HFFc6 (cell line): ENCODE measurements at regions not wholly inside any gene's neighbourhood (a gene's known extent, or its start where the extent isn't known, plus 50 kb on each side); places are given as distances from the start of the nearest gene placed in this dataset.
"Not testable (repeated sequence)": the region's sequence is repeated elsewhere in the genome, so short reads cannot be mapped to it uniquely, and the experiment has no call there.

Experiments
- DNase-seq: peaks from one replicate; pipeline ENCODE4 v3.0.0-alpha.2; 2018
- H3K27ac Mint-ChIP-seq: 2 replicates; pipeline ENCODE4 v1.8.0; 2020; ENCODE audit warnings: mild to moderate bottlenecking, mixed read lengths
- H3K27me3 Mint-ChIP-seq: 2 replicates; pipeline ENCODE4 v1.8.0; 2021; ENCODE audit warnings: mild to moderate bottlenecking, moderate library complexity, mixed read lengths; ENCODE audit not compliant: insufficient read depth
- H3K36me3 Mint-ChIP-seq: 2 replicates; pipeline ENCODE4 v1.8.0; 2021; ENCODE audit warnings: low read depth, mixed read lengths
- H3K4me1 Mint-ChIP-seq: 2 replicates; pipeline ENCODE4 v1.8.0; 2020; ENCODE audit warnings: low read depth, mixed read lengths
- H3K4me3 Mint-ChIP-seq: 2 replicates; pipeline ENCODE4 v1.8.0; 2020; ENCODE audit warnings: mild to moderate bottlenecking, moderate library complexity, mixed read lengths
- H3K9me3 Mint-ChIP-seq: 2 replicates; pipeline ENCODE4 v1.8.0; 2020; ENCODE audit warnings: mild to moderate bottlenecking, mixed read lengths
- CTCF ChIP-seq: fragments of 200-600 bp; sonication (generic); IDR thresholded peaks from 2 replicates; pipeline ENCODE4 v1.5.0; 2021; ENCODE audit warnings: antibody characterized with exemption, mild to moderate bottlenecking

GRCh38 chr1:60502506-60502905 lies 428.9 kb upstream of the C1orf87 start:
- peaks cover 1% of the 10 kb centered on the region; the same call in 1 of the 2 replicates for H3K27me3 Mint-ChIP-seq
- peaks cover 32% of the 10 kb centered on the region for H3K9me3 Mint-ChIP-seq
- no peak for DNase-seq
- TF ChIP-seq CTCF = no peak
- no peaks in the 10 kb centered on the region for H3K4me1 Mint-ChIP-seq
- H3K27ac Mint-ChIP-seq = no peak overlapping the region
- H3K36me3 Mint-ChIP-seq = no peaks in the 10 kb centered on the region
- no peak overlapping the region for H3K4me3 Mint-ChIP-seq

GRCh38 chr1:60489916-60490480 lies 416.4 kb upstream of the C1orf87 start:
- H3K9me3 Mint-ChIP-seq = peaks cover 24% of the 10 kb centered on the region
- not testable (repeated sequence) for H3K4me3 Mint-ChIP-seq, H3K4me1 Mint-ChIP-seq, H3K27me3 Mint-ChIP-seq, H3K27ac Mint-ChIP-seq, DNase-seq, H3K36me3 Mint-ChIP-seq

- no peak overlapping the region for H3K27ac Mint-ChIP-seq
- no peak overlapping the region for H3K4me3 Mint-ChIP-seq
- no peak for DNase-seq
- no peaks in the 10 kb centered on the region for H3K36me3 Mint-ChIP-seq
- no peaks in the 10 kb centered on the region for H3K4me1 Mint-ChIP-seq
- H3K27me3 Mint-ChIP-seq = no peaks in the 10 kb centered on the region
- TF ChIP-seq CTCF = no peak
- H3K9me3 Mint-ChIP-seq = peaks cover 30% of the 10 kb centered on the region
Observed at GRCh38 chr1:60488847-60489246, 415.3 kb upstream of the C1orf87 start.

- Mint-ChIP-seq H3K27me3 (no peaks in the 10 kb centered on the region), H3K9me3 (peaks cover 30% of the 10 kb centered on the region), H3K4me3 (no peak overlapping the region), H3K4me1 (no peaks in the 10 kb centered on the region), H3K27ac (no peak overlapping the region), H3K36me3 (no peaks in the 10 kb centered on the region)
- TF ChIP-seq CTCF = no peak
- DNase-seq = no peak
Observed at GRCh38 chr1:60487565-60488345, 414.2 kb upstream of the C1orf87 start.

GRCh38 chr1:60483509-60483908 lies 409.9 kb upstream of the C1orf87 start:
- no peak overlapping the region for H3K4me3 Mint-ChIP-seq
- peaks cover 37% of the 10 kb centered on the region for H3K9me3 Mint-ChIP-seq
- no peak overlapping the region for H3K27ac Mint-ChIP-seq
- H3K27me3 Mint-ChIP-seq = no peaks in the 10 kb centered on the region
- no peak for TF ChIP-seq CTCF
- DNase-seq = no peak
- H3K36me3 Mint-ChIP-seq = no peaks in the 10 kb centered on the region
- no peaks in the 10 kb centered on the region for H3K4me1 Mint-ChIP-seq

- H3K9me3 Mint-ChIP-seq = peaks cover 31% of the 10 kb centered on the region
- no peaks in the 10 kb centered on the region for H3K36me3 Mint-ChIP-seq
- H3K4me1 Mint-ChIP-seq = no peaks in the 10 kb centered on the region
- no peak overlapping the region for H3K27ac Mint-ChIP-seq
- H3K4me3 Mint-ChIP-seq = no peak overlapping the region
- no peak for TF ChIP-seq CTCF
- no peak for DNase-seq
- no peaks in the 10 kb centered on the region for H3K27me3 Mint-ChIP-seq
Observed at GRCh38 chr1:60470246-60470645, 396.7 kb upstream of the C1orf87 start.
